SK-N-SH (cell line): ENCODE measurements at regions not wholly inside any gene's neighbourhood (a gene's known extent, or its start where the extent isn't known, plus 50 kb on each side); places are given as distances from the start of the nearest gene placed in this dataset.

ENCODE experiments used
- CTCF ChIA-PET: fragments of 300-600, 350-600 bp; formaldehyde crosslinking; extraction: SDS; loops from one replicate; lab custom pipeline; 2021; lab: Yijun Ruan, JAX
- POLR2A ChIA-PET: fragments of 350-600 bp; sonication (Branson Sonifier 250); formaldehyde crosslinking; extraction: SDS; loops from one replicate; lab custom pipeline; 2020; ENCODE audit warnings: antibody characterized with exemption, inconsistent platforms; lab: Yijun Ruan, JAX
- DNase-seq: peaks from one replicate; pipeline ENCODE4 v3.0.0; 2012
- H2AFZ ChIP-seq: fragments of 200-600 bp; sonication (generic); 2 replicates; pipeline ENCODE4 v1.8.1; 2016; ENCODE audit warnings: antibody characterized with exemption, mild to moderate bottlenecking, low read depth
- H3F3A ChIP-seq: fragments of 200-600 bp; sonication (generic); replicated peaks from 2 replicates; pipeline ENCODE3; 2016; ENCODE audit warnings: antibody characterized with exemption, mild to moderate bottlenecking; ENCODE audit not compliant: insufficient read depth
- H3K27ac ChIP-seq, 2 experiments: fragments of 200-500 bp in 1 of 2; fragments of 200-600 bp in 1 of 2; sonication (Bioruptor generic) in 1 of 2; sonication (generic), shearing (Covaris generic) in 1 of 2; 2 replicates each; pipeline versions ENCODE4 v1.5.1 to v1.6.1; 2014 to 2016; ENCODE audit warnings: low read depth in 2 of 2, inconsistent platforms in 1 of 2, low read length in 1 of 2, mild to moderate bottlenecking in 1 of 2, mixed read lengths in 1 of 2
- H3K27me3 ChIP-seq: fragments of 200-600 bp; sonication (generic), shearing (Covaris generic); 2 replicates; pipeline ENCODE4 v1.6.1; 2016; ENCODE audit warnings: mixed run types; ENCODE audit not compliant: insufficient read depth
- H3K36me3 ChIP-seq, 2 experiments: fragments of 200-500 bp in 1 of 2; fragments of 200-600 bp in 1 of 2; sonication (Bioruptor generic) in 1 of 2; sonication (generic) in 1 of 2; replicated peaks in 1 of 2; 2 replicates each; pipeline versions ENCODE3 to v1.5.1; 2014 to 2016; ENCODE audit warnings: low read length in 1 of 2, mild to moderate bottlenecking in 1 of 2; ENCODE audit not compliant: insufficient read depth in 2 of 2, control insufficient read depth in 1 of 2
- H3K4me1 ChIP-seq, 2 experiments: fragments of 200-500 bp in 1 of 2; fragments of 200-600 bp in 1 of 2; sonication (Bioruptor generic) in 1 of 2; sonication (generic), shearing (Covaris generic) in 1 of 2; 2 replicates each; pipeline versions ENCODE4 v1.5.1 to v1.6.1; 2014 to 2016; ENCODE audit warnings: low read depth in 1 of 2, low read length in 1 of 2, mixed run types in 1 of 2; ENCODE audit not compliant: insufficient read depth in 2 of 2, control insufficient read depth in 1 of 2
- H3K4me2 ChIP-seq: fragments of 200-600 bp; sonication (generic), shearing (Covaris generic); 2 replicates; pipeline ENCODE4 v1.6.1; 2017; ENCODE audit warnings: mixed run types
- H3K4me3 ChIP-seq, 2 experiments: fragments of 200-500 bp in 1 of 2; fragments of 200-600 bp in 1 of 2; sonication (Bioruptor generic) in 1 of 2; sonication (generic), shearing (Covaris generic) in 1 of 2; 2 replicates each; pipeline versions ENCODE4 v1.5.1 to v1.8.1; 2014 to 2016; ENCODE audit warnings: low read depth in 2 of 2, inconsistent platforms in 1 of 2, low read length in 1 of 2, mild to moderate bottlenecking in 1 of 2, mixed read lengths in 1 of 2, moderate library complexity in 1 of 2
- H3K79me2 ChIP-seq: fragments of 200-600 bp; sonication (generic); 2 replicates; pipeline ENCODE4 v1.8.1; 2017; ENCODE audit warnings: mild to moderate bottlenecking; ENCODE audit not compliant: insufficient read depth
- H3K9ac ChIP-seq: fragments of 200-600 bp; sonication (generic); 2 replicates; pipeline ENCODE4 v1.6.1; 2017; ENCODE audit warnings: mixed run types
- H3K9me2 ChIP-seq: fragments of 200-600 bp; sonication (generic); 2 replicates; pipeline ENCODE4 v1.6.1; 2017; ENCODE audit warnings: mixed run types
- H3K9me3 ChIP-seq: fragments of 200-600 bp; sonication (generic); 2 replicates; pipeline ENCODE4 v1.6.1; 2017; ENCODE audit warnings: mixed run types, mild to moderate bottlenecking, moderate library complexity
- H4K20me1 ChIP-seq: fragments of 200-600 bp; sonication (generic); 2 replicates; pipeline ENCODE4 v1.6.1; 2017; ENCODE audit warnings: mild to moderate bottlenecking, mixed run types; ENCODE audit not compliant: insufficient read depth
- CTCF ChIP-seq: fragments of 200-600 bp; sonication (generic); IDR thresholded peaks from 2 replicates; pipeline ENCODE4 v1.6.1; 2017; ENCODE audit warnings: antibody characterized with exemption, mild to moderate bottlenecking, moderate library complexity
- ELF1 ChIP-seq: IDR thresholded peaks from 2 replicates; pipeline ENCODE4 v1.4.0; 2012
- EP300 ChIP-seq, 2 experiments: IDR thresholded peaks; 2 replicates each; pipeline versions ENCODE4 v1.4.0 to v1.6.1; 2012; ENCODE audit warnings: borderline replicate concordance in 1 of 2, low read depth in 1 of 2, low read length in 1 of 2
- FOSL2 ChIP-seq: IDR thresholded peaks from 2 replicates; pipeline ENCODE4 v1.4.0; 2012; ENCODE audit warnings: low read depth, mild to moderate bottlenecking, moderate library complexity, borderline replicate concordance
- FOXM1 ChIP-seq: IDR thresholded peaks from 2 replicates; pipeline ENCODE4 v1.4.0; 2012; ENCODE audit warnings: low read depth, mild to moderate bottlenecking
- MEF2A ChIP-seq: IDR thresholded peaks from 2 replicates; pipeline ENCODE4 v1.4.0; 2012; ENCODE audit warnings: low read depth, borderline replicate concordance
- MXI1 ChIP-seq: IDR thresholded peaks from 2 replicates; pipeline ENCODE4 v1.6.1; 2012; ENCODE audit warnings: mild to moderate bottlenecking, low read depth, low read length, improper control_type of control experiment
- NFIC ChIP-seq: IDR thresholded peaks from 2 replicates; pipeline ENCODE4 v1.4.0; 2012; ENCODE audit warnings: borderline replicate concordance
- RAD21 ChIP-seq: IDR thresholded peaks from 2 replicates; pipeline ENCODE4 v1.6.1; 2012; ENCODE audit warnings: mild to moderate bottlenecking, low read length
- REST ChIP-seq: IDR thresholded peaks from 2 replicates; pipeline ENCODE4 v1.6.1; 2012; ENCODE audit warnings: mild to moderate bottlenecking, low read depth, low read length, moderate library complexity
- RFX5 ChIP-seq: IDR thresholded peaks from 2 replicates; pipeline ENCODE4 v1.6.1; 2012; ENCODE audit warnings: mild to moderate bottlenecking, improper control_type of control experiment, low read length
- RXRA ChIP-seq: IDR thresholded peaks from 2 replicates; pipeline ENCODE4 v1.4.0; 2012; ENCODE audit warnings: low read depth, mild to moderate bottlenecking, borderline replicate concordance
- SMC3 ChIP-seq: IDR thresholded peaks from 2 replicates; pipeline ENCODE4 v1.6.1; 2012; ENCODE audit warnings: low read depth, low read length, improper control_type of control experiment
- TCF12 ChIP-seq: IDR thresholded peaks from 2 replicates; pipeline ENCODE4 v1.4.0; 2012
- TEAD4 ChIP-seq: IDR thresholded peaks from 2 replicates; pipeline ENCODE4 v1.4.0; 2012; ENCODE audit warnings: mild to moderate bottlenecking, borderline replicate concordance; ENCODE audit not compliant: insufficient read depth
- USF1 ChIP-seq: IDR thresholded peaks from 2 replicates; pipeline ENCODE4 v1.4.0; 2012; ENCODE audit warnings: low read depth, borderline replicate concordance
- WGBS: methylation state at CpG from one replicate; pipeline ENCODE4 v1.1.6; 2017; ENCODE audit warnings: low lambda C conversion rate; 5-methylcytosine and 5-hydroxymethylcytosine counted together

GRCh38 chr1:94617957-94618739 is 76.6 kb upstream of the F3 start:
- POLR2A ChIA-PET, result no interaction called here
- whole genome bisulfite sequencing, result 88% methylated on average over 11 of the region's 13 CpGs

GRCh38 chr1:94617134-94617805 is 75.7 kb upstream of the F3 start:
- H3K4me3 ChIP-seq, result no peak overlapping the region
- WGBS, result 50% methylated on average over 6 of the region's 6 CpGs
- H4K20me1 ChIP-seq, result no peaks in the 10 kb centered on the region
- no peaks in the 10 kb centered on the region for H3K9me3 ChIP-seq
- H3K9ac ChIP-seq, result no peak overlapping the region
- H3K4me2 ChIP-seq, result no peak overlapping the region
- H3F3A ChIP-seq, result no peaks in the 10 kb centered on the region
- no peak overlapping the region for H3K27ac ChIP-seq
- ChIA-PET CTCF (interaction anchor here (0.9 to 1.6 kb wide), 3 partner anchors 17 to 185 kb away, joined by 3 to 5 read pairs (median 4); no protein-coding TSS in a partner anchor), POLR2A (no interaction called here)
- no peaks in the 10 kb centered on the region for H3K27me3 ChIP-seq
- no peaks in the 10 kb centered on the region for H3K79me2 ChIP-seq
- peaks cover 4 to 6% of the 10 kb centered on the region in 2 experiments; a peak in 2 of 4 replicates for H3K4me1 ChIP-seq
- H3K36me3 ChIP-seq, result no peaks in the 10 kb centered on the region
- no peak for DNase-seq
- H2AFZ ChIP-seq, result peak overlapping the region; percentile 28; the same call in 1 of the 2 replicates
- no peaks in the 10 kb centered on the region for H3K9me2 ChIP-seq
- TF ChIP-seq RFX5 (no peak), TEAD4 (no peak), TCF12 (peak; percentile 37; the same call in 1 of the 2 replicates), ELF1 (no peak), RXRA (peak; percentile 44; the same call in 1 of the 2 replicates), USF1 (no peak), FOXM1 (no peak), RAD21 (no peak), NFIC (peak; percentile 78; the same call in 1 of the 2 replicates), MXI1 (no peak), EP300 (IDR thresholded peaks at IDR 0.05; ENCODE audit: borderline replicate concordance in 1 of 2, low read depth in 1 of 2, low read length in 1 of 2) (no peak), MEF2A (no peak), SMC3 (no peak), CTCF (no peak)

More at GRCh38 chr1:94617957-94618739, 76.6 kb upstream of the F3 start:
- H3K79me2 ChIP-seq, result no peaks in the 10 kb centered on the region
- H3K36me3 ChIP-seq, result no peaks in the 10 kb centered on the region
- H4K20me1 ChIP-seq, result no peaks in the 10 kb centered on the region
- no peak overlapping the region for H3K4me3 ChIP-seq
- peak; percentile 83; the same call in 1 of the 2 replicates for TF ChIP-seq REST
- TF ChIP-seq FOSL2, result no peak
- TF ChIP-seq, all 33 proteins: peak for 1
- no peak for DNase-seq
- Histone ChIP-seq H3F3A (no peaks in the 10 kb centered on the region), H3K27ac (no peak overlapping the region), H3K27me3 (no peaks in the 10 kb centered on the region), H2AFZ (no peak overlapping the region), H3K4me2 (no peak overlapping the region), H3K9me2 (no peaks in the 10 kb centered on the region), H3K9me3 (no peaks in the 10 kb centered on the region), H3K9ac (no peak overlapping the region), H3K4me1 (peaks cover 4 to 6% of the 10 kb centered on the region in 2 experiments; a peak in 2 of 4 replicates)
- CTCF ChIA-PET, result no interaction called here
